HepG2 (cell line): ENCODE measurements at regions not wholly inside any gene's neighbourhood (a gene's known extent, or its start where the extent isn't known, plus 50 kb on each side); places are given as distances from the start of the nearest gene placed in this dataset.
A peak's percentile ranks its signal among the peaks of the same experiment; 100 is the strongest.

Experiments used
- FOXP1 ChIP-seq, 2 experiments: fragments of 450-650 bp in 1 of 2; IDR thresholded peaks; 2 replicates each; pipeline ENCODE4 v1.6.1; 2017 to 2018; ENCODE audit warnings: antibody characterized with exemption in 1 of 2
- GTF3A ChIP-seq: sonication (generic); formaldehyde crosslinking; conservative IDR thresholded peaks from 2 replicates; pipeline ENCODE4 v1.4.0; 2020; ENCODE audit warnings: mild to moderate bottlenecking, missing genetic modification reagents
- ZNF138 ChIP-seq: sonication (generic); formaldehyde crosslinking; IDR thresholded peaks from 2 replicates; pipeline ENCODE4 v1.5.0; 2020; ENCODE audit warnings: mild to moderate bottlenecking, low read depth, missing genetic modification reagents
- ZNF75D ChIP-seq: sonication (generic); formaldehyde crosslinking; IDR thresholded peaks from 2 replicates; pipeline ENCODE4 v1.8.1; 2023; ENCODE audit warnings: missing genetic modification reagents, mild to moderate bottlenecking, borderline replicate concordance
- TF ChIP-seq, protein P1 (sequence below): sonication (generic); formaldehyde crosslinking; IDR thresholded peaks from 2 replicates; pipeline ENCODE4 v1.5.0; 2020; ENCODE audit warnings: mild to moderate bottlenecking, missing genetic modification reagents, moderate library complexity
- TF ChIP-seq, protein P2 (sequence below): sonication (generic); formaldehyde crosslinking; IDR thresholded peaks from 2 replicates; pipeline ENCODE4 v1.5.1; 2020; ENCODE audit warnings: mild to moderate bottlenecking, missing genetic modification reagents, borderline replicate concordance
- TF ChIP-seq, protein P3 (sequence below): sonication (generic); formaldehyde crosslinking; IDR thresholded peaks from 2 replicates; pipeline ENCODE4 v1.5.1; 2020; ENCODE audit warnings: missing genetic modification reagents, mild to moderate bottlenecking, borderline replicate concordance

DNA sequence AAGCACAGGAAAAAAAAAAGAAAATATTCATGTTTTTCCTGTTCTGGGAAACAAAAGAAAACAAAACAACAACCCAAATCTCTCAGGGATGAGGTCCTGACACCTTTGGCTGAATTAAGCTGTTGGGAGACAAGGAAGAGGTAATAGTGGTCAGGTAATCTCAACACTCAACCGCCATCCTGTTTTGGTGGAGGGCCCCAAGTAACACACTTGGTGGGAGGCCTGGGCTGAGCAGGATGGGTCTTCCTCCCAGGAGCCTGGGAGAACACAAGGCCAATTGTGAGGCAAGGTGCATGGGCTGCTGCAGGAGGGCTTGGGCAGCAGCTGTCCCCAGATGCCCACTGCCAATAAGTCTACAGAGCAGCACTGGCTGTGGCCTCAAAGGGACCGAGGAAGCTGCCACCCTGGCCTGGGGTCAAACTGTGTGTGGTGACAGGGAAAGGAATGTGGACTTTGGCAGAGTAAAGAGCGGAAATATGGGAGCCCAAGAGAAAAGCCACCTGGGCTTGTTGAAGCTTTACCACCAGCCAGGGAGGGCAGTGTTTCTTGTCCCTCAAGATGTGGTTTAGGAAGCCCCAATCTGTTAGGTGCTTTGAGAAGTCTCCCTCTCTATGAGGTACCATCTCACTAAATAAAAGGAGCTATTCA is 93.5 kb upstream of the SLC25A13 start:
- TF ChIP-seq, protein P1, sequence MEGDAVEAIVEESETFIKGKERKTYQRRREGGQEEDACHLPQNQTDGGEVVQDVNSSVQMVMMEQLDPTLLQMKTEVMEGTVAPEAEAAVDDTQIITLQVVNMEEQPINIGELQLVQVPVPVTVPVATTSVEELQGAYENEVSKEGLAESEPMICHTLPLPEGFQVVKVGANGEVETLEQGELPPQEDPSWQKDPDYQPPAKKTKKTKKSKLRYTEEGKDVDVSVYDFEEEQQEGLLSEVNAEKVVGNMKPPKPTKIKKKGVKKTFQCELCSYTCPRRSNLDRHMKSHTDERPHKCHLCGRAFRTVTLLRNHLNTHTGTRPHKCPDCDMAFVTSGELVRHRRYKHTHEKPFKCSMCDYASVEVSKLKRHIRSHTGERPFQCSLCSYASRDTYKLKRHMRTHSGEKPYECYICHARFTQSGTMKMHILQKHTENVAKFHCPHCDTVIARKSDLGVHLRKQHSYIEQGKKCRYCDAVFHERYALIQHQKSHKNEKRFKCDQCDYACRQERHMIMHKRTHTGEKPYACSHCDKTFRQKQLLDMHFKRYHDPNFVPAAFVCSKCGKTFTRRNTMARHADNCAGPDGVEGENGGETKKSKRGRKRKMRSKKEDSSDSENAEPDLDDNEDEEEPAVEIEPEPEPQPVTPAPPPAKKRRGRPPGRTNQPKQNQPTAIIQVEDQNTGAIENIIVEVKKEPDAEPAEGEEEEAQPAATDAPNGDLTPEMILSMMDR (CRISPR knock-in tag): peak; percentile 70
- TF ChIP-seq FOXP1 (IDR thresholded peaks at IDR 0.05) (no peak), FOXP1 (CRISPR knock-in tag; IDR thresholded peaks at IDR 0.05) (no peak; the same call in 1 of the 2 replicates), ZNF138 (CRISPR knock-in tag) (no peak), ZNF75D (CRISPR knock-in tag) (no peak), GTF3A (CRISPR knock-in tag) (no peak)
- TF ChIP-seq, protein P2, sequence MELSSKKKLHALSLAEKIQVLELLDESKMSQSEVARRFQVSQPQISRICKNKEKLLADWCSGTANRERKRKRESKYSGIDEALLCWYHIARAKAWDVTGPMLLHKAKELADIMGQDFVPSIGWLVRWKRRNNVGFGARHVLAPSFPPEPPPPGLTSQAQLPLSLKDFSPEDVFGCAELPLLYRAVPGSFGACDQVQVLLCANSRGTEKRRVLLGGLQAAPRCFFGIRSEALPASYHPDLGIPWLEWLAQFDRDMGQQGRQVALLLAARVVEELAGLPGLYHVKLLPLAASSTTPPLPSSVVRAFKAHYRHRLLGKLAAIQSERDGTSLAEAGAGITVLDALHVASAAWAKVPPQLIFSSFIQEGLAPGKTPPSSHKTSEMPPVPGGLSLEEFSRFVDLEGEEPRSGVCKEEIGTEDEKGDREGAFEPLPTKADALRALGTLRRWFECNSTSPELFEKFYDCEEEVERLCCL (CRISPR knock-in tag): no peak
- TF ChIP-seq, protein P3, sequence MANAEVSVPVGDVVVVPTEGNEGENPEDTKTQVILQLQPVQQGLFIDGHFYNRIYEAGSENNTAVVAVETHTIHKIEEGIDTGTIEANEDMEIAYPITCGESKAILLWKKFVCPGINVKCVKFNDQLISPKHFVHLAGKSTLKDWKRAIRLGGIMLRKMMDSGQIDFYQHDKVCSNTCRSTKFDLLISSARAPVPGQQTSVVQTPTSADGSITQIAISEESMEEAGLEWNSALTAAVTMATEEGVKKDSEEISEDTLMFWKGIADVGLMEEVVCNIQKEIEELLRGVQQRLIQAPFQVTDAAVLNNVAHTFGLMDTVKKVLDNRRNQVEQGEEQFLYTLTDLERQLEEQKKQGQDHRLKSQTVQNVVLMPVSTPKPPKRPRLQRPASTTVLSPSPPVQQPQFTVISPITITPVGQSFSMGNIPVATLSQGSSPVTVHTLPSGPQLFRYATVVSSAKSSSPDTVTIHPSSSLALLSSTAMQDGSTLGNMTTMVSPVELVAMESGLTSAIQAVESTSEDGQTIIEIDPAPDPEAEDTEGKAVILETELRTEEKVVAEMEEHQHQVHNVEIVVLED (CRISPR knock-in tag): no peak; the same call in 1 of the 2 replicates
